Colon (tissue), 2 donors: ENCODE measurements at regions not wholly inside any gene's neighbourhood (a gene's known extent, or its start where the extent isn't known, plus 50 kb on each side); places are given as distances from the start of the nearest gene placed in this dataset.

Source experiments
- FAIRE-seq: peaks from 2 replicates; lab custom pipeline; 2012; peaks lifted over from hg19 to GRCh38; lab: Jason Lieb, UNC
- donor health status: control.
- donor health status: control.

- FAIRE-seq = no peak
Observed at GRCh38 chr14:47826809-47827208, 151.4 kb upstream of the MDGA2 start.

GRCh38 chr14:47822326-47822725, 146.9 kb upstream of the MDGA2 start:
- FAIRE-seq = no peak

- no peak for FAIRE-seq
Observed at GRCh38 chr14:47821135-47821534, 145.7 kb upstream of the MDGA2 start.

GRCh38 chr14:47790477-47790876, 115.1 kb upstream of the MDGA2 start:
- FAIRE-seq = no peak

- FAIRE-seq = no peak
Observed at GRCh38 chr14:47785058-47785457, 109.7 kb upstream of the MDGA2 start.

GRCh38 chr14:47778631-47779030, 103.2 kb upstream of the MDGA2 start:
- FAIRE-seq = no peak

- no peak for FAIRE-seq
Observed at GRCh38 chr14:47772652-47773051, 97.2 kb upstream of the MDGA2 start.

- no peak for FAIRE-seq
Observed at GRCh38 chr14:47763188-47763854, 87.9 kb upstream of the MDGA2 start.

GRCh38 chr14:47746986-47747385, 71.6 kb upstream of the MDGA2 start:
- FAIRE-seq = no peak

GRCh38 chr14:47744155-47744554, 68.8 kb upstream of the MDGA2 start:
- no peak for FAIRE-seq

GRCh38 chr14:47739541-47739940, 64.1 kb upstream of the MDGA2 start:
- FAIRE-seq = no peak

- FAIRE-seq = no peak
Observed at GRCh38 chr14:47730296-47730695, 54.9 kb upstream of the MDGA2 start.
